ENCODE measurements at regions not wholly inside any gene's neighbourhood (a gene's known extent, or its start where the extent isn't known, plus 50 kb on each side); places are given as distances from the start of the nearest gene placed in this dataset.

- DNase-seq (ENCODE audit: extremely low spot score) = no peak
- no peak for TF ChIP-seq CTCF (IDR thresholded peaks at IDR 0.05; ENCODE audit: control extremely low read depth, extremely low read depth, low read depth, missing control alignments)
- CTCF ChIA-PET = interaction anchor here (1.1 to 2.2 kb wide), 3 partner anchors 10 to 30 kb away, joined by 3 to 8 read pairs (median 3); no protein-coding TSS in a partner anchor
- POLR2A ChIA-PET = no interaction called here
Measured at GRCh38 chr5:124878583-124879342, 132.3 kb upstream of the ZNF608 start.

GRCh38 chr5:124880903-124881697 is 134.7 kb upstream of the ZNF608 start:
- ChIA-PET POLR2A (interaction anchor here (0.5 kb wide), 1 partner anchor 288 kb away, joined by 3 read pairs; no protein-coding TSS in a partner anchor), CTCF (interaction anchor here (1.4 to 2.5 kb wide), 2 partner anchors 9 to 14 kb away, joined by 4 to 6 read pairs; no protein-coding TSS in a partner anchor)
- TF ChIP-seq CTCF (IDR thresholded peaks at IDR 0.05; ENCODE audit: control extremely low read depth, extremely low read depth, low read depth, missing control alignments) = no peak
- no peak for DNase-seq (ENCODE audit: extremely low spot score)

DNA sequence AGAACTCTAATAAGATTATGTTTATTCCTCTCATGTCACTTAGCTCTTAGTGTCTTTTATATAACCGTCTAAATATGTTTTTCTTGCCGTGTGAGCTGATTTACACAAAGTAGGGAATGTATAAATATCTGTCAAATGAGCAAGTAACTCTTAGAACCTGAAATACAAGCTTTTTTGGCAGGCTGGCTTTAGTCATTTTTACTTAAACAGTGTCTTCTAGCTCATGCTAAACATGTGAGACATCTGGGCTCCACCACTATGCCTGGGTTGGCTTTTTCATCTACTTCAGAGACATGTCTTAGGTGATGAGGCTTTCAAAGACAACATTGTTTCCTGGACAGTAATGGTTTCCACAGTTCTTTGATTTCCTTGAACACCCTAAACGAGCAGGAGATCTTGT is 137.2 kb upstream of the ZNF608 start:
- DNase-seq (ENCODE audit: extremely low spot score) = no peak
- TF ChIP-seq CTCF (IDR thresholded peaks at IDR 0.05; ENCODE audit: control extremely low read depth, extremely low read depth, low read depth, missing control alignments) = no peak
- CTCF ChIA-PET = interaction anchor here (0.8 to 2.0 kb wide), 5 partner anchors 9 to 131 kb away, joined by 3 to 6 read pairs (median 4); no protein-coding TSS in a partner anchor
- POLR2A ChIA-PET = no interaction called here

- CTCF ChIA-PET = interaction anchor here (0.9 to 2.0 kb wide), 5 partner anchors 10 to 135 kb away, joined by 3 to 6 read pairs (median 4); no protein-coding TSS in a partner anchor
- DNase-seq (ENCODE audit: extremely low spot score) = no peak
- no peak for TF ChIP-seq CTCF (IDR thresholded peaks at IDR 0.05; ENCODE audit: control extremely low read depth, extremely low read depth, low read depth, missing control alignments)
- POLR2A ChIA-PET = no interaction called here
Measured at GRCh38 chr5:124884114-124884513, 137.7 kb upstream of the ZNF608 start.

GRCh38 chr5:124885490-124885889 is 139.1 kb upstream of the ZNF608 start:
- no peak for TF ChIP-seq CTCF (IDR thresholded peaks at IDR 0.05; ENCODE audit: control extremely low read depth, extremely low read depth, low read depth, missing control alignments)
- no peak for DNase-seq (ENCODE audit: extremely low spot score)
- ChIA-PET CTCF (interaction anchor here (1.0 to 2.0 kb wide), 3 partner anchors 16 to 137 kb away, joined by 3 to 5 read pairs (median 3); no protein-coding TSS in a partner anchor), POLR2A (no interaction called here)

DNA sequence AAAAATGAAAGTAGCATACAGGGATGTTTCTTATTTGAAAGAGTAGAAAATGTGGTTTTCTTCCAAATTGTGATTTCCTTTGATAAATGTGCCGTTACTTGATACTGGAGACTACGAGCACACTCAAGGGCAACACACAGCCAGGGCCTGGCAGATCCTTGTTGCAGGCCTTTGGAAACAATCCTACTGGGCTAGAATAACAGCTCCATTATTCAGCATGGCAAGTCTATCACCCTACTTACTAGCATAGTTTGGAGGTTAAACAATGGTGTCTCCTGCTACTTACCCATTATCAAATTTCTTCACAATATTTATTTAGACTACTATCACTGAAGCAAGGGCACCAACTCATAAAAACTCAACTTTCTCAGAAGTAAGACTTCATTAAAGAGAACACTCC is 140.8 kb upstream of the ZNF608 start:
- DNase-seq (ENCODE audit: extremely low spot score) = no peak
- TF ChIP-seq CTCF (IDR thresholded peaks at IDR 0.05; ENCODE audit: control extremely low read depth, extremely low read depth, low read depth, missing control alignments) = no peak
- ChIA-PET POLR2A (no interaction called here), CTCF (interaction anchor here (1.1 kb wide), 1 partner anchor 8 kb away, joined by 4 read pairs; no protein-coding TSS in a partner anchor)

Measured in GM10248 (cell line).